ENCODE measurements at regions not wholly inside any gene's neighbourhood (a gene's known extent, or its start where the extent isn't known, plus 50 kb on each side); places are given as distances from the start of the nearest gene placed in this dataset.

DNA sequence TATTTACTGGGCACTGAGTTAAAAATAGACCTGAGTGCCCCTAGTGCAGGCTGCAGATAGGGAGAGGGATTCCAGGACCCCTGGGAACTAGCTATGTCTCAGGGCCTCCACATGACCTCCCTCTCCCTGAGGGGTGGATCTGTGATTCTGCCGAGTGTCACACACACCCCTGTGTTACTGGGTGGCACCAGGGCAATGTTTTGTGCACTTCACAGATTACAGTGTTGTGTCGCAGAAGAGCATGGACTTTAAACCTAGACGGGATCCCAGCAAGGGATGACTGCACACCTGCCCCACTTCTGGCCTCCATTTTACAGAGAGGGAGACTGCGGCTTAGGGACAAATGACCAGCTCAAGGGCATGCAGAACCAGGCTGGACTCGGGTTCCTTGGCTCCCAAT is 65.6 kb downstream of the ZFP36L2 start:
- TF ChIP-seq EZH2phosphoT487 (IDR thresholded peaks at IDR 0.05; ENCODE audit: insufficient read depth, low read depth) (no peak), EZH2 (IDR thresholded peaks at IDR 0.05; ENCODE audit: insufficient read depth, poor library complexity, severe bottlenecking) (no peak)
